ENCODE measurements at regions not wholly inside any gene's neighbourhood (a gene's known extent, or its start where the extent isn't known, plus 50 kb on each side); places are given as distances from the start of the nearest gene placed in this dataset.

DNA sequence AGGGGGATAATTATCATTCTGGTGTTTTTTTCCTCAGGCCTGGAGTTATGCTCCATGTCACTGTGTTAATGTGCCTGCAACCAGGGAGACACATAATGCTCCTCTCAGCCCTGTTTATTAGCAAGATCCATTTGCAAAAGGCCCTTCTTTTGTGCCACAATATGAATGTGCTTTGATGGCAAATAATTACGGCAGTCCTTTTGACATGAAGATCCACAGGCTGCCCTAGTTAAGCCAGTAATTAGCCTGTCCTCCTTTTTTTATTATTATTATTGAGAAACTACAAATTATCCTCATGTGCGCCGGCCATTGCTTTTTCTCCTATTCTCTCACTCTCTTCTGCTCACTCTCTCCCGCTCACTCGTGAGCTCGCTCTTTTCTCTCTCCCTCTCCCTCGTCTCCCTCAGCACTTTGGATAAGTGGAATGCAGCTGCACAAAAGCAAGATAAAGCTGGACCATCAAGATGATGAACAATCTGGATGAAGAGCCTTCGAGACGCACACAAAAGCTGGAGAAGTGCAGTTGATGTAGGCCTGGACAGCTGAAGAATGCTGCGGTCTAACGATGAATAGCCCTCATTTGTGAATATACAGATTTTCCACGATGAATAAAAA, 762.3 kb downstream of the BCL11A start:
- no peak for DNase-seq (ENCODE audit: low read depth)
- no peak overlapping the region for H3K4me3 ChIP-seq (ENCODE audit: low read depth, low read length)
- TF ChIP-seq CTCF (IDR thresholded peaks at IDR 0.05; ENCODE audit: control insufficient read depth, extremely low read depth, insufficient read depth): no peak

DNA sequence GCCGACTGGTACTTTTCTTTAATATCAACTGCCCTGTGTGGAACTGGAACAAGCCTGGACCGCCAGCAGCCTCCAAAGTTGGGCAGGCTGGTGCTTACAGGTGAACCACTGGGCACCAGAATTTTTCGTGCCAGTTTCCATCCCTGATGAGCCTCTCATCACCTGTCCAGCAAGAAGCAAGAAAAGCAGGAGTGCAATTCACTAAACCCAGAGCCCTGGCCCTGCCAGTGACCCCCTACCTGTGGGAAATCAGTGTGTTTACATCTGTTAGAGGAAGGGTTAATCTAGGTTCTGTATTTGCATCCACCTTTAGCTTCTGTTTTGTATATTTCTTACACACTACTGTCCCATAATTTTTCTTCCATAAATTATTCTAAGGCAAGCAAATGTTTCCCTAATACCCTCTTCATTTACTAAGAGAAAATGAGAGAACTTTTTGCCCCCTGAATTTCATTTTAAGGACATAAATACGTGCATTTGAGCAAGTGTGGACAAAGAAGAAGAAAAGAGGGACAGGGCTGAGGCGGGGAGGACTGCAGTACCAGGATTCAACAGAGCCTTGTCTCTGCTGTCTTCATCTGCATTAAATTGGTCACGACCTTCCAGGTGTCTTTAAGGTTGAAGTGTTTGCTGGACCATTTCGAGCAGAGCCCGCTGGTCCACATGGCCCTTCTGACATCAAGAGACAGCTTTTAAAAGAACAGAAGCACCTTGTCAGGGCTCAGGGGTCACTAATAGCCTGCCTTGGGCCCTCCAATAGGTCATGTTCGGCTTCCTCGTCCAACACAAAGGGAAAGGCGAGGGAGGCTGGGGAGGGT, 763.1 kb downstream of the BCL11A start:
- TF ChIP-seq CTCF (IDR thresholded peaks at IDR 0.05; ENCODE audit: control insufficient read depth, extremely low read depth, insufficient read depth): no peak
- H3K4me3 ChIP-seq (ENCODE audit: low read depth, low read length): no peak overlapping the region
- no peak for DNase-seq (ENCODE audit: low read depth)

GRCh38 chr2:59789523-59789922, 763.9 kb downstream of the BCL11A start:
- no peak for TF ChIP-seq CTCF (IDR thresholded peaks at IDR 0.05; ENCODE audit: control insufficient read depth, extremely low read depth, insufficient read depth)
- no peak for DNase-seq (ENCODE audit: low read depth)

DNA sequence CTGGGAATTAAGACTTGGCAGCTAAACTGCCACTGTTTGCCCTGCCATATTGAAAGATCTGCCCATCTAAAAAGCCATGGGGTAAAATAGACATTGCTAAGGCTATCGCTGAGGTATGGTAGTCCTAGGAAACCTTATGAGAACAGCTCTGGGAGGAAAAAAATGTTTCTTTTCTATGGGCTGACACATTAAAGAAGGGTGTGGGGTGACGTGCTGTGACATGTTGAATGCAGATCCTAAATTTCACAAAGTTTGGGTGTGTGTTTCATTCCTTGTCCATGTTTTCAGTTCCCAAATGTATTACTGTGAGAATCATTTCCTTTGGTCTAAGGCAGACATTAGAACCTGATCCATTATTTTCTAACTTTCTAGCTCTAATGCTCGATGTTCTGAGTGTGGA, 766.4 kb downstream of the BCL11A start:
- no peak for TF ChIP-seq CTCF (IDR thresholded peaks at IDR 0.05; ENCODE audit: control insufficient read depth, extremely low read depth, insufficient read depth)
- DNase-seq (ENCODE audit: low read depth): no peak
- no peak overlapping the region for H3K4me3 ChIP-seq (ENCODE audit: low read depth, low read length)

More at GRCh38 chr2:59789523-59789922, 763.9 kb downstream of the BCL11A start:
- no peak overlapping the region for H3K4me3 ChIP-seq (ENCODE audit: low read depth, low read length)

DNA sequence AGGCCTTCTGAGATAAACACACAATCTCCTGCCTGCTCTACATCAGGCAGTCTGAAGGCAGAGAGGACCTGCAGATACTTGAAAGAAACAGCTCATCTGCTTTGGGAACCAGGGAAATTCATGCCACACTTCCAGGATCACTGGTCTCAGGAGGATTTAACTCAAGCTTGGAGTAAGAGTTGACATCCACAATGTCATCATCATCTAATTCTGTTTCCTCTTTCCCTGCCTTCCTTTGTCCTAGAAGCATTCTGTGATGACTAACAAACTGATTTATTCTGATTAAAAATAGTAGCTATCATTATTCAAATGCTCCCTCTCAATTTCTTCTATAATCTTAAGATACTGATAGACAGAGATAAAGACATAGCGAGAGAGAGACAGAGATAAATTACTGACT, 766.8 kb downstream of the BCL11A start:
- H3K4me3 ChIP-seq (ENCODE audit: low read depth, low read length): no peak overlapping the region
- no peak for TF ChIP-seq CTCF (IDR thresholded peaks at IDR 0.05; ENCODE audit: control insufficient read depth, extremely low read depth, insufficient read depth)
- no peak for DNase-seq (ENCODE audit: low read depth)

- TF ChIP-seq CTCF (IDR thresholded peaks at IDR 0.05; ENCODE audit: control insufficient read depth, extremely low read depth, insufficient read depth): no peak
- DNase-seq (ENCODE audit: low read depth): no peak
- no peak overlapping the region for H3K4me3 ChIP-seq (ENCODE audit: low read depth, low read length)
Measured at GRCh38 chr2:59779571-59779970, 773.9 kb downstream of the BCL11A start.
